PC-3 (cell line): ENCODE measurements at regions not wholly inside any gene's neighbourhood (a gene's known extent, or its start where the extent isn't known, plus 50 kb on each side); places are given as distances from the start of the nearest gene placed in this dataset.

Experiments
- ATAC-seq: fragments of 200-7000 bp; cut with Tn5 transposase; 2 replicates; pipeline ENCODE4 v1.9.1; 2020; ENCODE audit warnings: mild to moderate bottlenecking, moderate library complexity
- BruUV-seq: library from RNA; stranded (reverse); fragments of 400-500 nt; replicated peaks from 2 replicates; lab custom pipeline; 2021; lab: Mats Ljungman, UMichigan
- CTCF ChIA-PET: fragments of 300-600 bp; sonication (Branson Sonifier 250); formaldehyde crosslinking; loops from one replicate; lab custom pipeline; 2022; ENCODE audit warnings: antibody characterized with exemption; lab: Charles Lee
- POLR2A ChIA-PET: fragments of 300-600 bp; sonication (Branson Sonifier 250); formaldehyde crosslinking; loops from one replicate; lab custom pipeline; 2022; ENCODE audit warnings: antibody characterized with exemption; ENCODE audit not compliant: unreplicated experiment; lab: Charles Lee
- DNase-seq: peaks from one replicate; pipeline ENCODE4 v3.0.0-alpha.2; 2015
- H2AFZ ChIP-seq: fragments of 300-600 bp; sonication (generic); 2 replicates; pipeline ENCODE4 v1.6.0; 2016; ENCODE audit warnings: antibody characterized with exemption, low read length
- H3F3A ChIP-seq: fragments of 300-600 bp; sonication (generic); one replicate; pipeline ENCODE4 v1.6.0; 2017; ENCODE audit warnings: antibody characterized with exemption, low read length, control low read depth, mild to moderate bottlenecking; ENCODE audit not compliant: unreplicated experiment
- H3K27ac ChIP-seq: fragments of 300-600 bp; sonication (generic); 2 replicates; pipeline ENCODE4 v1.5.1; 2016; ENCODE audit warnings: mild to moderate bottlenecking, low read length
- H3K27me3 ChIP-seq: fragments of 300-600 bp; sonication (generic); 2 replicates; pipeline ENCODE4 v1.6.1; 2016; ENCODE audit warnings: low read length, mixed read lengths
- H3K36me3 ChIP-seq: fragments of 300-600 bp; sonication (generic); 2 replicates; pipeline ENCODE4 v1.6.1; 2016; ENCODE audit warnings: low read depth, mixed run types, low read length, mixed read lengths
- H3K4me1 ChIP-seq: fragments of 300-600 bp; sonication (generic); 2 replicates; pipeline ENCODE4 v1.5.1; 2016; ENCODE audit warnings: low read length; ENCODE audit not compliant: insufficient read depth
- H3K4me2 ChIP-seq: fragments of 300-600 bp; sonication (generic); 2 replicates; pipeline ENCODE4 v1.6.0; 2016; ENCODE audit warnings: low read length
- H3K4me3 ChIP-seq: fragments of 300-600 bp; sonication (generic); 2 replicates; pipeline ENCODE4 v1.5.1; 2016; ENCODE audit warnings: mild to moderate bottlenecking, low read length, mixed read lengths
- H3K79me2 ChIP-seq: fragments of 300-600 bp; sonication (generic); 2 replicates; pipeline ENCODE4 v1.6.1; 2017; ENCODE audit warnings: low read length, mixed read lengths
- H3K9ac ChIP-seq: fragments of 300-600 bp; sonication (generic); 2 replicates; pipeline ENCODE4 v1.6.0; 2016; ENCODE audit warnings: mild to moderate bottlenecking, low read length
- H3K9me2 ChIP-seq: fragments of 300-600 bp; sonication (generic); replicated peaks from 2 replicates; pipeline ENCODE4 v1.6.1; 2016; ENCODE audit warnings: mixed run types, low read length, mixed read lengths
- H3K9me3 ChIP-seq: fragments of 300-600 bp; sonication (generic); 2 replicates; pipeline ENCODE4 v1.6.1; 2016; ENCODE audit warnings: low read length, mixed read lengths
- H4K20me1 ChIP-seq: fragments of 300-600 bp; sonication (generic); 2 replicates; pipeline ENCODE4 v1.6.1; 2016; ENCODE audit warnings: low read length, mixed read lengths
- EZH2 ChIP-seq: fragments of 300-600 bp; sonication (generic); IDR thresholded peaks from one replicate; pipeline ENCODE4 v1.6.1; 2017; ENCODE audit warnings: antibody characterized with exemption, mild to moderate bottlenecking, low read length; ENCODE audit not compliant: unreplicated experiment
- EZH2phosphoT487 ChIP-seq: fragments of 300-600 bp; sonication (generic); IDR thresholded peaks from 2 replicates; pipeline ENCODE4 v1.6.1; 2018; ENCODE audit warnings: mild to moderate bottlenecking, antibody characterized with exemption, low read length, borderline replicate concordance
- intact Hi-C: fragments of 100-400 bp; cut with micrococcal nuclease; formaldehyde crosslinking; loops from 2 replicates; pipeline ENCODE4 v1.9.0; 2023
- TF ChIP-seq, protein P1 (sequence below): fragments of 300-600 bp; sonication (generic); conservative IDR thresholded peaks from 2 replicates; pipeline ENCODE4 v1.5.1; 2017; ENCODE audit warnings: antibody characterized with exemption, low read depth, mild to moderate bottlenecking, low read length

DNA sequence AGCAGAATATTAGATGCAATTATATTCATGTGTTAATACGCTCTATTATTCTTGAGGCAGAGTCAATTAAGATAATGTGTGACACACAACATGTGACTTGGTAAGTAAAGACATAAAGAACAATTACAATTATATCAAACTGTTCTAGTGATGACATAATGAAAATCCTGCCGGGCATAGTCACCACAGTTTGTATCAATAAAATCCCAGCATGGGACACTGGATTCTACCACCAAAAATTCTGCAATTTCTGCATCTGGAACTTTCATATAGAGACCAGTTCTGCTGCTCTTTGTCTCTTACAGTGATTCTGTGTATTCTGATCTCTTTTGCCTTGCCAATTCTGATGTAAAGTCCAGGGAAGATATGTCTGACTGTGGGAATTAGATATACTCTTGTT, 495.6 kb upstream of the LRRC4C start:
- ATAC-seq: no peak
- CTCF ChIA-PET: no interaction called here

DNA sequence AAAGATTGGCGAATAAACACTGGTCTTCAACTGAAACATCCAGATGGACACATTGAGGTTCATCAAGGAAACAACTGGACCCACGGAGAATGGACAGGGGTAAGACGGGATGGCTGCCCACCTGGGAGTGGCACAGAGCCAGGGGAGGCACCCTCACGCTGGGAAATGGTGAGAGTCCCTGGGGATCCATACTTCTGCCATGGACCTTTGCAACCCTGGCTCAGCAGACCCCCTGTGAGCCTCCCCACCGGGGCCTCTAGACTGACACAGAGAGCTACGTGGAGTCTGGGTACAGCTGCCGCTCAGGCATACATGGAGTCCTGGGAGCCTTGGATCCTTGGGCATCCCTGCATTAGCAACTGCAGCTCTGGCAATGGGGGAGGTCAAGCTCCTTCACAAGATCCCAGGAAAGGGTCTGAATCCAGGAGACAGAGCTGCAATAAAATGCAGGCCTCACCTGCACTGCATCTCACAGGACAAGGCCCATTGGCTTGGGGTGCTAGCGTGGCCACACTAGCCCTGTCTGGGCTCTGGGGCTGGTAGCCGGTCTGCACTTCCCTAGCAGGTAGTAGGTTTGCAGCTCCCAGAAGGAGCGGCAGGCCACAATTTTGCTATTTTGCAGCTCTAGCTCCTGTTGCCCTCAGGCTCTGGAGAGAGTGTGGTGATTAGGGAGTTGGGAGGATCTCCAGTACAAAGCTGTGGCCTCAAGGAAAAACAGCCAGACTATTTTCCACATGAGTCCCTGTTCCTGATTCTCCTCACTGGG, 496.4 kb upstream of the LRRC4C start:
- CTCF ChIA-PET: no interaction called here
- BruUV-seq: no TSS peak
- intact Hi-C loops: no loop called here
- H2AFZ ChIP-seq: no peak overlapping the region
- no peaks in the 10 kb centered on the region for H3K9me3 ChIP-seq
- H4K20me1 ChIP-seq: no peaks in the 10 kb centered on the region
- H3K27ac ChIP-seq: no peak overlapping the region
- H3K4me3 ChIP-seq: no peak overlapping the region
- H3K36me3 ChIP-seq: no peaks in the 10 kb centered on the region
- POLR2A ChIA-PET: no interaction called here
- peaks cover 11% of the 10 kb centered on the region for H3K4me1 ChIP-seq
- DNase-seq (no peak), ATAC-seq (no peak)
- no peak overlapping the region for H3K9ac ChIP-seq
- no peaks in the 10 kb centered on the region for H3K79me2 ChIP-seq
- no peaks in the 10 kb centered on the region for H3K27me3 ChIP-seq
- H3K4me2 ChIP-seq: no peak overlapping the region
- no peaks in the 10 kb centered on the region for H3F3A ChIP-seq
- TF ChIP-seq, protein P1, sequence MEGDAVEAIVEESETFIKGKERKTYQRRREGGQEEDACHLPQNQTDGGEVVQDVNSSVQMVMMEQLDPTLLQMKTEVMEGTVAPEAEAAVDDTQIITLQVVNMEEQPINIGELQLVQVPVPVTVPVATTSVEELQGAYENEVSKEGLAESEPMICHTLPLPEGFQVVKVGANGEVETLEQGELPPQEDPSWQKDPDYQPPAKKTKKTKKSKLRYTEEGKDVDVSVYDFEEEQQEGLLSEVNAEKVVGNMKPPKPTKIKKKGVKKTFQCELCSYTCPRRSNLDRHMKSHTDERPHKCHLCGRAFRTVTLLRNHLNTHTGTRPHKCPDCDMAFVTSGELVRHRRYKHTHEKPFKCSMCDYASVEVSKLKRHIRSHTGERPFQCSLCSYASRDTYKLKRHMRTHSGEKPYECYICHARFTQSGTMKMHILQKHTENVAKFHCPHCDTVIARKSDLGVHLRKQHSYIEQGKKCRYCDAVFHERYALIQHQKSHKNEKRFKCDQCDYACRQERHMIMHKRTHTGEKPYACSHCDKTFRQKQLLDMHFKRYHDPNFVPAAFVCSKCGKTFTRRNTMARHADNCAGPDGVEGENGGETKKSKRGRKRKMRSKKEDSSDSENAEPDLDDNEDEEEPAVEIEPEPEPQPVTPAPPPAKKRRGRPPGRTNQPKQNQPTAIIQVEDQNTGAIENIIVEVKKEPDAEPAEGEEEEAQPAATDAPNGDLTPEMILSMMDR: no peak
- no peak for TF ChIP-seq EZH2
- TF ChIP-seq EZH2phosphoT487: no peak
- H3K9me2 ChIP-seq: no peaks in the 10 kb centered on the region

More for the DNA sequence above, 495.6 kb upstream of the LRRC4C start:
- Histone ChIP-seq H2AFZ (no peak overlapping the region), H3K27me3 (no peaks in the 10 kb centered on the region), H3K27ac (no peak overlapping the region), H4K20me1 (no peaks in the 10 kb centered on the region), H3F3A (no peaks in the 10 kb centered on the region), H3K4me3 (no peak overlapping the region), H3K4me1 (peaks cover 11% of the 10 kb centered on the region), H3K9me2 (no peaks in the 10 kb centered on the region), H3K9ac (no peak overlapping the region), H3K36me3 (no peaks in the 10 kb centered on the region), H3K4me2 (no peak overlapping the region), H3K79me2 (no peaks in the 10 kb centered on the region), H3K9me3 (no peaks in the 10 kb centered on the region)
- BruUV-seq: no TSS peak
- intact Hi-C loops: no loop called here
- POLR2A ChIA-PET: no interaction called here
- no peak for TF ChIP-seq EZH2
- no peak for TF ChIP-seq EZH2phosphoT487
- TF ChIP-seq, protein P1: no peak
- no peak for DNase-seq

DNA sequence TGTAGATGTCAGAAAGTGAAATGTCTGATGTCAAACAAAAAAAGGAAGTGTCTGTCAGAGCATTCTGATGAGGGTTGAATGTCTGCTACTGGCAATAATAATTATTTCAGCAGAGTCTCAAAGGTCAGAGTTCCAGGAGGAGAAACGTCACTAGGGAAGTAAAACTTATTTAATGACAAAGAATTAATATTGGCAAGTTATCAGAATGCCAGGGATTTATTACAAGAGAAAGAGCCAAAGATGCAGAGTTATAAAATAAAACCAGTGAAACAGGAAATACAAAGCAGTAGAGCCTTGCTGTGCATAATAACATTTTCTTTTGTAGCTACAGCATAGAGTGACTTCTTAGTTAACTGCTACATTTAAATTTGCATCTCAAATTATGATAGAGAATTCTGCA, 504.0 kb upstream of the LRRC4C start:
- no peak for DNase-seq
- no peak overlapping the region for H3K9ac ChIP-seq
- no peaks in the 10 kb centered on the region for H4K20me1 ChIP-seq
- H3K27ac ChIP-seq: no peak overlapping the region
- intact Hi-C loops: no loop called here
- TF ChIP-seq, protein P1: no peak
- TF ChIP-seq EZH2phosphoT487 (no peak), EZH2 (no peak)
- H3F3A ChIP-seq: no peaks in the 10 kb centered on the region
- ChIA-PET CTCF (no interaction called here), POLR2A (no interaction called here)
- no peak overlapping the region for H3K4me3 ChIP-seq
- no peaks in the 10 kb centered on the region for H3K27me3 ChIP-seq
- H3K4me1 ChIP-seq: no peaks in the 10 kb centered on the region
- no peak overlapping the region for H3K4me2 ChIP-seq
- no peaks in the 10 kb centered on the region for H3K36me3 ChIP-seq
- no peaks in the 10 kb centered on the region for H3K9me3 ChIP-seq
- no peaks in the 10 kb centered on the region for H3K79me2 ChIP-seq
- ATAC-seq: no peak
- no peak overlapping the region for H2AFZ ChIP-seq
- H3K9me2 ChIP-seq: no peaks in the 10 kb centered on the region
- BruUV-seq: no TSS peak
